Kasumi-1 (cell line): ENCODE measurements at regions not wholly inside any gene's neighbourhood (a gene's known extent, or its start where the extent isn't known, plus 50 kb on each side); places are given as distances from the start of the nearest gene placed in this dataset.

Experiments used
- DNase-seq, 2 experiments: peaks; one replicate each; lab custom pipeline; 2025; lab: John Stamatoyannopoulos, UW

DNA sequence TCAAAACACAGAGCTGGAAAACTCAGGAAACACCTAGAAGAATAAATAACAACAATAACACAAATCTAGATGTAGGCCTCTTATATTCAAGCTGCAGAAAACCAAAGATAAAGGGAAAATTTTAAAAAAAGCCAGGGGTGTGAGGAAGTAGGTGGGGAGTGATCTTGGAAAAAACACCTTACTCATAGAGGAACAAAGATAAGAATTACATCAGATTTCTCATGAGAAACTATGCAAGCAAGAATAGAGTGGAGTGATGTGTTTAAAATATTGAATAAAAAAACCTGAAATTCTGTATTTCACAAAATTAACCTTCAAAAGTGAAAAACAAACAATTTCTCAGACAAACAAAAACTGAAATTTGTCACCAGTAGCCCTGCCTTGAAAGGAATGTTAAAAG lies 265.5 kb upstream of the RGS18 start:
- no peak for DNase-seq

DNA sequence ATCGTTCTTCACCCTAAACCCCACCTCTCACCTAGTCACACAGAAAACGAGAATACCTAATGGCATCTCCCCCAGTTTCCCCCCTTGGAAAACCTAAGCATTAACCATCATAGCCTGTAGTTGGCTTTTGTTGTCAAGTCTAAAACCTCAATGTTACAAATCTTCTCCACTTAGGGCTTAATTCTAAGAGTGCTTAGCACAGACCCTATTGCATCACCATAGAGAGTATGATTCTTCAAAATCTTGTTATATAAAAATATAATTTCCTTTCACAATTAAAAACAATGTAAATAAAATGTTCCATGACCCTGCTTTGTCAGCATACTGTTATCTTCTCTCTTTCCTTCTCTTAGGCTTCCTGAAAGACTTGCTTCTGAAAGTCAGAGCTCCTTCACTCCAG lies 263.2 kb upstream of the RGS18 start:
- DNase-seq = no peak

DNA sequence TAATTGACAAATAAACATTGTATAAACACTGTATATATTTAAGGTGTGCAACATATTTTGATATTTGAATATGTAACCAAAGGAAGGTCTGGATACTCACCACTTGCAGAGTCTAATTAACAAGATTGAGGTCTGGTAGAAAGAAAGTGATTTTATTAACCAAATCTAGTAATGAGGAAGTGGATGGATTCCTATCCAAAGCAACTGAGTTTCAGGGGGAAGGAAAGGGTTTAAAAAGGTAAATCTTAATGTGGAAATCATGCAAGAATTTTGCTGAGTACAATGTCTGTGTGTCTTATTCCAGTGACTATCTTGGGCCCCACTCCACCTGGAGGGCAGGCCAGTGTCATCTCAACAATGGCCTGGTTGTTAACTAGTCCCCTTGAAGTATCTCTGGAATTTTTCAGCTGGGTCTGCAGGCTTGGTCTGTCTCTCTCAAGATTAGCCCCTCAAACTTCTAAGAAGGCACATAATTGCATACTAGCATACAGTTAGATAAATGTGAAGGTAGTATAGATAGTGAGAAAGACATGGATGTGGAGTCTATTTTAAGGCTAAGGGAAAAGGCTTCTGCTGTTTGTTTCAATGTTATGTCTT lies 262.7 kb upstream of the RGS18 start:
- DNase-seq = no peak

DNA sequence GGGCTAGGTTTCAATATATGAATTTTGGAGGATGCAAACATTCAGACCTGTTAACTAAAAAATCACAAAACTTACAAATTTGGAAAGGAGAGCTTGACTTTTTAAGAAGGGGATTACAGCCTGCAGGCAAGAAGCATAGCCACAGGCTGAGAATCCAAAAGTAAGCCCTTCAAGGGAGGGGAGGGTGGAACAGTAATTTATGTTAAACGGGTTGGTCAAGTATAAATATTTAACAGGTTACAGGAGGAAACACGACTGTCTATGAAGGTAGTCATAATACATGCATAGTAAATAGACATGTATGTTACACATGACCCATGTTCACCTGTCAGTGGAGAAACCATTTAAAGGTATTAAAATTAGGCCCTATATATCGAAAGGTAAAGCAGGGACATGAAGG lies 261.1 kb upstream of the RGS18 start:
- DNase-seq = no peak

DNA sequence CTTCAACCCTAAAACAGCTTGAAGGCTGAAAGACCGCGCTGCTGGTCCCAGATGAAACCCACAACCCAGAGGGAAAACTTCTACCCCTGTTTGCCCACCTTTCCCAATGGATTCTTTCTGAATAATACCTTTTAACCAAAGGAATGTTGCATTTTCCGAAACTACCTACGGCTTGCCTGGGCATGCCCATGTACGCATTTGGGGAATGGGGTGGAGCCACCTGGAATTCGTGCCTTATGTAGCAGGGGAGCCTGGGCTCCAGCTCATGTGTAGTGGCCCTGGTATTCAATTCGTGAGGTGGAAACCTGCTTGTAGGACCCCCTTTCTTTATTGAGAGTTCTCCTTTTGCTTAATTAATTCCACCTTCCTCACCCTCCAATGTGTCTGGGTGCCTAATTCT lies 256.6 kb upstream of the RGS18 start:
- DNase-seq = no peak

DNA sequence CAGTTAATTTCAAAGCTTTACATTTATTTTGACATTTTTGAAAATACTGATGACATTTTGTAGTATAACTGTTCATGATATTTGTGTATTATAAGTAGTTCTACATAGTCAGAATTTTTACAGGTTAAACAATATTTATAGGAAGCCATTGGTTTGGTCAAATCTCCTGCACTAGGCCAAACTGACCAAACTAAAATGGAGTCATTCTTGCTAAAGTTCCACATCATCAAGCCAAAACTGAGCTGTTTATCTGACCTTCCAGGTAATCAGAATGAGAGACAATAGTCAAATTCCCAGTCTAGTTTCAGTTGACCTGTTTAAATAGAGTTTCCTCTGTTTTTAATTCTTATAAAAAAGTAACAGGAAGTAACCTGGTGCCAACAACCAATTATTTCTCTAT lies 253.3 kb upstream of the RGS18 start:
- no peak for DNase-seq

DNA sequence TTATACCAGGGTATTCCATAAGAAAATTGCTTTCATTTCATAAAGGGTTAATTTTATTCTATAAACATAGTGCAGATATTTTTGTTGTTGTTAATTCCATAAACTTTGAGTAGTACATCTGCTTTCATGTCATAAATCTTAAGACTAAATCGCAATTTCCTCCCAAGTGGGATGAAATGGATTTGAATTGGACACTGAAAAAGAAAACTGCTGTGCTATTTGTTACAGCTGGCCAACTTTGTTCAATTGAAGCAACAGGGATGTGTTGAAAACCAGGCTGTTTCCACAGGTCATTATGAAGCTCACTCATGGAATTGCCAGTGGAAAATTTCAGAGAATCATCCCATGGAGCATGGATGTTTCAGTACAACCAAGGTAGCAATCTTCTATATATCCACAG lies 252.5 kb upstream of the RGS18 start:
- DNase-seq = no peak

DNA sequence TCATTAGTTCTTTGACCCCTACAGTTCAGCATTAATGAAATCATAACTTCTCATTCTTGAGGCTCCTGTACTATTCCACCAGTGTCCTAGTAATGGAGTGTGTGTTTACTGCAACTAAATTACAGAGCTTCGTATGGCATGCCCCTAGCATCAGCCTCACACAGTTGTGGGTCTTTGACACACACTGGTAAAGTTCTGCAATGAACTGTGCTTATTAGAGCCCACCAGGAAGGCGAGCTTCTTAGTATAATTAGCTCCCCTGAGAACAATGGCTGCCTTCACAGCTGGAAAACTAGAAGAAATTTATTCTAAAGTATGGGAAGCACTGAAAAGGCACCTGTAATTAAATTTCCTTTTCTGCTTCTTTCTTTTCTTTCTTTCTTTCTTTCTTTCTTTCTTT lies 251.1 kb upstream of the RGS18 start:
- DNase-seq = no peak

DNA sequence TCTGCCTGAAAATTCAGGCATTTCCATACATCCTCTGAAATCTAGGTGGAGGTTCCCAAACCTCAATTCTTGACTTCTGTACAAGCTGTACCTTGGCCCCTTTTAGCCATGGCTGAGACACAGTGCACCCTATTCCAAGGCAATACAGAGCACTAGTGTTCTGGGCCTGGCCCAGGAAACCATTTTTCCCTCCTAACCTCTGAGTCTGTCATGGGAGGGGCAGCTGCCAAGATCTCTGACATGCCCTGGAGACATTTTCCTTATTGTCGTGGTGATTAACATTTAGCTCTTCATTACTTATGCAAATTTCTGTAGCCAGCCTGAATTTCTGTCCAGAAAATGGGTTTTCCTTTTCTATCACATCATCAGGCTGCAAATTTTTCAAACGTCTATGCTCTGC lies 248.0 kb upstream of the RGS18 start:
- no peak for DNase-seq

DNA sequence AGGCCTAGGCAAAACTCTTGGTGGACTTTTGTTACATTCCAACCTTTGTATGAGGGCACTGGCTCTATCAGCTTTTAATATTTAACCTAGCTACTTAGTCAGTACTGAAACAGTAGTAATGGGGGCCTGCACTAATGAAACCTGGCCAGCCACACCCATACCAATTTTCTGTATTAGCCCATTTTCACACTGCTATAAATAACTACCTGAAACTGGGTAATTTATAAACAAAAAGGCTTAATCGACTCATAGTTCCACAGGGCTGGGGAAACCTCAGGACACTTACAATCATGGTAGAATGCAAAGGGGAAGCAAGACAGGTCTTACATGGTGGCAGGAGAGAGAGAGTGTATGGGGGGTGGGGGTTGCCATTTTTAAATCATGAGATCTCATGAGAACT lies 245.7 kb upstream of the RGS18 start:
- DNase-seq = no peak

DNA sequence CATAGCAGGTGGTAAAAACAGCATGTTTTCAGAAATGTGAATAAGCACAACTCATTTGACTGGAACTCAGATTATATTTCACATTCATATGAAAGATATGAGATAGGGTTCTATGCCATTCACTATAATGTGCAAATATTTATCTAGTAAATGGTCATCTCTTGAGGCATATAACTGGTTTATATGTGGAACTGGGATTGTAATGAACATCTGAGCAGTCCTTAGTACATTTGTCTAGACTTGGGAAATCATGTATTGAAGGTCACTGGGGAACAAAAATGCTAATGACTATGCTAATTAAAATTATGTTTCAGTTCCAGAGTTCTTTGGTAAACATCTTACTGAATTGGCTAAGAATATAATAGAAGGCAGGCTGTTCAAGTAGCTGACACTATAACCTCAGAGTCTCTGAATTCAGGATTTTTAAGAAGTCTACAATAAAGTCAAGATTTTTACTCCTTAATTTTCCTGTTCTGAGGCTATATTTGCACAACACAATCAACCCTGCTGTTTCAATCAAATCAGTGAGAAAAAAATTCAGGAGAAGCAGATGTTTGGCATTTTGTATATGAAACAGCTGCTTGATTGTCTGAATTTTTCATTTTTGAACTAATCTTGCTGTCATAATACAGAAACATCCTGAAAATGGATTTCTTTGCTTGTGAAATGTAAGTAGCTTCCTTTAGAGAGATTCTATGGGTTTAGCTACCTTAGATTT lies 244.8 kb upstream of the RGS18 start:
- no peak for DNase-seq

DNA sequence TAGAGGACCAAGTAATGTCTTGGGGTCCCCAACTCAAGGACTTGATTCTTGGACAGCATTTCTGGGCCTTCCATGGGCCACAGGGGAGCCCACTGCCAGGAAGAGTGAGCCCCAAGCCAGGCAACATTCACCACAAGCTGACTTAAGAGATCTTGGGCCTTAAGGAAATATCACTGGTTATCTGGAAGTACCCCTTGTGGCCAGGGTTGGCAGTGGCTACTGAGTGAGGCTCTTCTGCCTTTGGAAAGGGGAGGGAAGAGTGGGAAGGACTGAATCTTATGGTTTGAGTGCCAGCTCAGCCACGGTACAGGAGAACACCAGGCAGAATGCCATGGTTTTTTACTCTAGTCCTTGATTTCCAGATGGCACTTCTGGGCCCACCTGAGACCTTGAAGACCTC lies 228.9 kb upstream of the RGS18 start:
- DNase-seq = no peak

DNA sequence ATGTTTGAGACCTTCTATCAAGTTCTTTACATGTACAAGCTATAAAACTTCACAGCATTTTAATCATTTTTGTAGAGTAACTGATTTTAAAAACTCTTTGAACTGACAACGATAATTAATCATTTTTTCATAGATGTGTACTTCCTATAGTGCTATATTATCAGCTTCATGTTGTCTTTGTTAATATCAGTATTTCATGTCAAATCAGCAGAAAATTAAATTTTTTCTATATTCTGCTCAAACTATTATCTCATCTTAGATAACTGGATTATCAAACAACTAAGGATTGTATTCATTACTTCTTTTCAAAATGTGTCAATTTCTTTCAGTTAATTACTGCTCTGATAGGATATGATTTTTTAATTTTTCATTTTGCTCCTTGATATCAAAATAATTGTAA lies 214.6 kb upstream of the RGS18 start:
- DNase-seq = no peak

DNA sequence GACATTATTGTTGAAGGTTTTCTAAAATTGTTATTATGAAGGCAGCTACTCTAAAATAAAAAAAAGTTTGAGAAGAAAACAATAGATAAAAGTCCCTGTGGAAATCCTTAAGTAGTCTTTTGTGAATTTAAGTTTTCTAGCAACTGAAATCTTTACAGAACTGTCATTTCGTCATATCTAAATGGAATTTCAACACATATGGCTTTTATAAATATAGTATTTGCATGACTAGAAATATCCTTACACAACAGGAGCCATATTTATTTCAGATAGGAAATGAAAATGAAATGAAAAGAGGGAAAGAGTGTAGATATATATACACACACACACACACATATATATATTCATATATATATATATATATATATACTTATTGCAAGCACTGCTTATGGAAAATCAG lies 204.7 kb upstream of the RGS18 start:
- no peak for DNase-seq

DNA sequence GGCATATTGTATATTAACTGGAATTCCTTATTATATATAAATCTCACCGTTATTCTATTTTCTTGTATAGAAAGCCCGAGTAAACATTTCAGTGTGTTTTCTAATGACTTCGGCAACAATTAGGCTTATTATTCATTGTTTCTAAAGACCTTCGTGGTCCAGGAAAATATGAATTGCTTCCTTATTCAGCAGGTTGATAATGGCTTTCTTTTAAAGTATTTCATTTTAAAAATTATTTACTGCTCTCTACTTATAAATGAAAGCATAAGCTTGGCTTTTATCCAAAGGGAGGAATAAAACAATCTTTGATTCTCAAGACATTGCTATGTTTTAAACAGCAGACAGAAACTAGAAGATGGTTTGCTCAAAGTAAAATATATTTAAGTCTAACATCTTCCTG lies 198.4 kb upstream of the RGS18 start:
- no peak for DNase-seq

DNA sequence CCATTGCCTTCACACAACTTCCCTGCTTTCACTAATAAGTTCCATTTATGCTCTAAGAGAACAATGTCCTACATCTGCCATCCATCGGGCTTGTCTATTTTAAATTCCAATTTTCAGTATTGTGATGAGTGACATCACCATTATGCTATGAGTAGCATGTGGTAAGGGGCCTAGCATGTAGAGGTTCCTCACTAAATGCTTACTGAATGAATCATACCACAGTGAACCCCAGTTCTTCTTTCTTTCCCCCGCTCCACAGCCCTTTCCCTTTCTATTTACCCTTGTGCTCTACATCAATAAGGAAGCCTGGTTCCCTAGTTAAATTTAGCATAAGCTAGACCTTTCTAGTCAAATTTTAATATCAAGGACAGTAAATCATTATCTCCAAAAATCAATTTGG lies 195.0 kb upstream of the RGS18 start:
- DNase-seq = no peak

DNA sequence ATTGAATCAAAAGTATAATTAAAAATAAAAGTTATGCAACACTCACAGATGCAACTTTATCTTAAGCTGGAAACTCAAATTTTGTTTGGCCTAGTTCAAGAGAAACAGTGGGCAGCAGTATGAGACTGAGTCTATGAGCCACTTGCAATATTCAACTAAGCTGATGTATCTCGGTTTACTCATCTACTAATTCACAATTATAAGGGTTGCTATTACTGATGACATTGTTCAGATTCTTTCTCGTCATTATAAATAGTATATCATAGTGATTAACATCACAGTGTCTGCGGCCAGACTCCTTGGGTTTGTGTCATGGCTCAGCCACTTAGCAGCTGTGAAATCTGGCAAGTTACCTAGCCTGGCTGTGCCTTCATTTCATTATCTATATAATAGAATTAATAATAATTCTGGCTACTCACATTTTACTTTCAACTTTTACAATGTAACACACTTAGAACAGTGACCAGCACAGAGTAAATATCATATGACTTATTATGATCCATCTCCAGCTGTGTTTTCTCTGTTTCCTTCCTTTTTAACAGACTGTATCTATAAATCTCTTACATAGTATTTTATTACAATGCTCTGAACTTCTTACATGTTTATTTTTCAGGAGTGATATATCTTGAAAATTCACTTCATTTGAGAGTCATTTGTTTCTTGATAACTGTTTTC lies 194.3 kb upstream of the RGS18 start:
- no peak for DNase-seq

DNA sequence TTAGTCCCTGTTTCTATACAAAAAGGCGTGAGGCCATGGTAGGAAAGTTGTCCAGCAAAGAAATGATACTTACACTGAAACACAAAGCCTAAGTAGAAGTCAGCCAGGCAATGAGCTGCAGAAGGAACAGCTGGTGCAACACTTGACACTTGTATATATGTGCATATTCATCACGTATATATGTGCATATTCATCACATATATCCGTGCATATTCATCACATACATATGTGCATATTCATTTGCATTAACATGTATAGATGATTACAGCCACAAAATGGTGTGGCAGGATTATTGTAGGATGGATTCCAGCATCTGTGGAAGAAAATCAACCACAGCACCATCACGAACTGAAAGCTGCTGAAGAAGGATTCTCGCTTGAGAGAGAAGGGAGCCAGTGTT lies 189.0 kb upstream of the RGS18 start:
- no peak for DNase-seq

DNA sequence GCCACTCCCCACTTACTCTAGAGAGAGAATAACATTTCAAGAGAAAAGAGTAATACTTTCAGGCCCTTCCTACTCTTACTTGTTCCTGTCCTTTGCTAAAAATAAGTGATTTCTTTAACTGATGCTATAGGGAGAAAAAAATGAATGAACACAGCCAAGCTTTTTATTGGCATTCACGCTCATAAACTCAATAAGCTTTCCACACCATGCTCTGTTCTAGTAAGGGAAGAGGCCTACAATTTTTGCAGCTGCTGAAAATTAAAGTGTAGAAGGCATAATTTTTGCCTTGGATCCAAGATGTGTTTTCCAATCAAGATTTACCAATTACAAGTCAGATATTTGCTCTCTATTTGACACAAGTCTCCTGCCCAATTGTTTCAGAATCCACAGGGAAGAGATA lies 188.1 kb upstream of the RGS18 start:
- no peak for DNase-seq

DNA sequence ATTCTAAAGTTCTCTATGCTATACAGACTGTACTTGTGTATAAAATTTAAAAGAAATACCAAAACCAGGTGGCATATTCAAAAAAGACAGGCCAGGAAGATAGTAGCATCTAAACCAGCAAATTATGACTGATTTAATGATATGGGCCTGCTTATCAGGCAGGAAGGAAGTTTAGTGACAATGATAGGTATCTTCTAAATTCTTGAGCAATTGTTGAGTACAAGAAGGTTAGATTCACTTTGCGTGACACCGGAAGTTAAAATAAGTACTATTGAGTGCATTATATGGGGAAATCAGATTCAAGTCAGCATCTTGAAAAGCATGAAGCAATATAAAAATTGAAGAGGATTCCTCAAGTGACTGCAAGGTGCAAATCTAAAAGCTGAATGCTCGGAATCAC lies 186.8 kb upstream of the RGS18 start:
- DNase-seq = no peak

DNA sequence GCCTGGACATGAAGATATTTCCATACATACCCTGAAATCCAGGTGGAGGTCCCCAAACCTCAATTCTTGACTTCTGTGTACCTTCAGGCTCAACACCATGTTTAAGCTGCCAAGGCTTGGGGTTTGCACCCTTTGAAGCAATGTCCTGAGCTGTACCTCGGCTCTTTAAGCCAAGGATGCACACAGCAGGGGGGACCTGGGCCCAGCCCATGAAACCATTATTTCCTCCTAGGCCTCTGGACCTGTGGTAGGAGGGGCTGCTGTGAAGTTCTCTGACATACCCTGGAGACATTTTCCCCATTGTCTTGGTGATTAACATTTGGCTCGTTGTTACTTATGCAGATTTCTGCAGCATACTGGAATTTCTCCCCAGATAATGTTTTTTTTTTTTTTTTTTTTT lies 184.3 kb upstream of the RGS18 start:
- no peak for DNase-seq

DNA sequence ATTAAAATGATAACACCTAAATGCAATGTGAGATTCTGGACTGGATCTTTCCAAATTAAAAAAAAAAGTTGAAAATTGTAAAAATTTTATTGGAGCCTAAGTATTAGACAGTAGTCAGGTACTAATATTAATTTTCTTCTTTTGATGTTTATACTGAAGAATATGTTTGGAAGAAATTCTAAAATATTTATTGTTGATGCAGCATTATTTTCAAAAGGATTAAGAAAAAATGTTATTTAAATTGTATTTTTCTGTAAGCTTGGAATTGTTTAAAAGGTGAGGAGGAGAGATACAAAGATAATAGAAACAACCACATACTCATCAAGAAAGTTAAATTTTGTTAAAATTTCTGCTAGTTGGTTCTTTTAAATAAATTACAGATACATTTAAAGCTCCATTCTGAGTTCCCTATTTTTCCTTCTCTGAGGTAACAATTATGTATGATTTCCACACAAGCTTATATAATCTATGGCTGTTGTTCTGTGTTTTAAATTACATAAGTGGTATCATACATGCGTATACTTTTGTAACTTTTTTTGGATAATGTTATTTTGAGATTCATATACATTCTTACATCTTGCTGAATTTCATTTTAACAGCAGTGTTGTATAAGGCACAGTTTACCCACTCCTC lies 180.3 kb upstream of the RGS18 start:
- DNase-seq = no peak

DNA sequence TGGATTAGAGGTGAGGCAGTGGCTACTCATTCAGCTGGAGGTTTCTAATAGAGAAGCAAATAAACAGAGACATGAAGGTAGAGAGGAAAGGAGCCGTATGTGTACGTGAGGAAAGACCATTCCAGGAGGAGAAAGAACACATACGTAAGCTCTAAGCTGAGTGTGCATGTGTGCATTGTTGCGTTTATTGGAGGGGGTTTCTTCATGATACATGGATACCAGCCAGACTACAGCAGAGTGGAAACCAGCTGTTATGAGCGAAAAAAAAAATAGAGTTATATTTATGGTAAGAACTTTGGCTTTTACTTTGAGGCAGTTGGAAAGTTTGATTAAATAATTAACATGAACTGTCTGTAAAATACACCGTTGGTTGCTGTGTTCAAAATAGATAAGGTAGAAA lies 173.4 kb upstream of the RGS18 start:
- no peak for DNase-seq
